A549 (cell line): ENCODE measurements at regions not wholly inside any gene's neighbourhood (a gene's known extent, or its start where the extent isn't known, plus 50 kb on each side); places are given as distances from the start of the nearest gene placed in this dataset.
"Not testable (repeated sequence)": the region's sequence is repeated elsewhere in the genome, so short reads cannot be mapped to it uniquely, and the experiment has no call there.

Experiments
- ATAC-seq, 2 experiments: fragments of 200-7000 bp in 1 of 2; fragments of >200 bp in 1 of 2; cut with Nextera tagmentation in 1 of 2; cut with Tn5 transposase in 1 of 2; 3 replicates each; pipeline versions ENCODE4 v1.8.0 to v1.9.1; 2018 to 2020; ENCODE audit warnings: mild to moderate bottlenecking in 1 of 2, moderate library complexity in 1 of 2
- CTCF ChIA-PET: fragments of 300-600 bp; sonication (Branson Sonifier 250); formaldehyde crosslinking; extraction: SDS; loops from one replicate; lab custom pipeline; 2021; ENCODE audit warnings: antibody characterized with exemption, inconsistent platforms; lab: Yijun Ruan, JAX
- POLR2A ChIA-PET: fragments of 350-600 bp; formaldehyde crosslinking; extraction: SDS; loops from one replicate; lab custom pipeline; 2021; ENCODE audit warnings: antibody characterized with exemption, inconsistent platforms; lab: Yijun Ruan, JAX
- DNase-seq, 2 experiments: peaks; one replicate each; pipeline versions ENCODE4 v3.0.0 to v3.0.0-alpha.2; 2011 to 2016; ENCODE audit warnings: low read depth in 1 of 2, low spot score in 1 of 2
- FAIRE-seq: peaks from 2 replicates; lab custom pipeline; 2011; peaks lifted over from hg19 to GRCh38; lab: Jason Lieb, UNC
- H3K27ac ChIP-seq, 2 experiments: fragments of >200 bp; sonication (Bioruptor Twin); formaldehyde crosslinking; 3 replicates each; pipeline ENCODE4 v1.5.1; 2016 to 2017
- H3K4me1 ChIP-seq: fragments of >200 bp; sonication (Bioruptor Twin); formaldehyde crosslinking; 3 replicates; pipeline ENCODE4 v1.6.1; 2016
- H3K4me2 ChIP-seq: fragments of >200 bp; sonication (Bioruptor Twin); formaldehyde crosslinking; 3 replicates; pipeline ENCODE4 v1.6.1; 2016
- H3K4me3 ChIP-seq: fragments of >200 bp; sonication (Bioruptor Twin); formaldehyde crosslinking; 3 replicates; pipeline ENCODE4 v1.5.1; 2016
- H3K9me3 ChIP-seq: fragments of >200 bp; sonication (Bioruptor Twin); formaldehyde crosslinking; 3 replicates; pipeline ENCODE4 v1.6.1; 2016
- CEBPB ChIP-seq, 2 experiments: fragments of >200 bp in 1 of 2; sonication (Bioruptor Twin) in 1 of 2; formaldehyde crosslinking in 1 of 2; IDR thresholded peaks; 2 replicates each; pipeline ENCODE4 v1.6.1; 2012 to 2016
- EHF ChIP-seq: fragments of 250-450 bp; sonication (Bioruptor Pico); IDR thresholded peaks from 2 replicates; pipeline ENCODE4 v1.5.0; 2020; ENCODE audit warnings: mild to moderate bottlenecking
- EP300 ChIP-seq, 2 experiments: fragments of >200 bp; sonication (Bioruptor Twin); formaldehyde crosslinking; IDR thresholded peaks; 2 replicates in 1 of 2; 3 replicates in 1 of 2; pipeline ENCODE4 v1.6.1; 2016 to 2017
- FOSB ChIP-seq: fragments of 250-450 bp; sonication (Bioruptor Pico); IDR thresholded peaks from 2 replicates; pipeline ENCODE4 v1.5.0; 2020; ENCODE audit warnings: mild to moderate bottlenecking, moderate library complexity
- FOSL2 ChIP-seq, 2 experiments: fragments of 450-650 bp in 1 of 2; fragments of >200 bp in 1 of 2; sonication (Bioruptor Twin) in 1 of 2; formaldehyde crosslinking; IDR thresholded peaks; 2 replicates each; pipeline versions ENCODE4 v1.5.0 to v1.6.1; 2016 to 2020; ENCODE audit warnings: mild to moderate bottlenecking in 1 of 2, moderate library complexity in 1 of 2
- FOXS1 ChIP-seq: fragments of 250-450 bp; sonication (Bioruptor Pico); IDR thresholded peaks from 2 replicates; pipeline ENCODE4 v1.5.0; 2020; ENCODE audit warnings: mild to moderate bottlenecking, moderate library complexity
- GATA3 ChIP-seq: IDR thresholded peaks from 2 replicates; pipeline ENCODE4 v1.6.1; 2012; ENCODE audit warnings: borderline replicate concordance
- HEYL ChIP-seq: fragments of 250-450 bp; sonication (Bioruptor Pico); IDR thresholded peaks from 2 replicates; pipeline ENCODE4 v1.8.0; 2021; ENCODE audit warnings: mild to moderate bottlenecking, moderate library complexity
- HOXB13 ChIP-seq: fragments of 250-450 bp; sonication (Bioruptor Pico); IDR thresholded peaks from 2 replicates; pipeline ENCODE4 v1.5.0; 2020; ENCODE audit warnings: low read depth, mild to moderate bottlenecking, moderate library complexity
- HOXB5 ChIP-seq: fragments of 250-450 bp; sonication (Bioruptor Pico); IDR thresholded peaks from 2 replicates; pipeline ENCODE4 v1.5.0; 2020; ENCODE audit warnings: mild to moderate bottlenecking, moderate library complexity
- JUN ChIP-seq, 2 experiments: fragments of >200 bp; sonication (Bioruptor Twin); formaldehyde crosslinking; IDR thresholded peaks; 2 replicates in 1 of 2; 3 replicates in 1 of 2; pipeline ENCODE4 v1.6.1; 2016 to 2017
- JUNB ChIP-seq: fragments of >200 bp; sonication (Bioruptor Twin); formaldehyde crosslinking; IDR thresholded peaks from 2 replicates; pipeline ENCODE4 v1.6.1; 2016
- KDM1A ChIP-seq: fragments of 200-600 bp; sonication (generic); IDR thresholded peaks from 2 replicates; pipeline ENCODE4 v1.6.1; 2016; ENCODE audit warnings: low read depth, mild to moderate bottlenecking
- MAFK ChIP-seq: fragments of 450-650 bp; IDR thresholded peaks from 2 replicates; pipeline ENCODE4 v1.6.1; 2014; ENCODE audit not compliant: partially characterized antibody
- MYC ChIP-seq: IDR thresholded peaks from 2 replicates; pipeline ENCODE4 v1.6.1; 2012; ENCODE audit warnings: mild to moderate bottlenecking, inconsistent platforms, low read length, improper control_type of control experiment, borderline replicate concordance
- NR3C1 ChIP-seq: fragments of >200 bp; sonication (Bioruptor Twin); formaldehyde crosslinking; IDR thresholded peaks from 3 replicates; pipeline ENCODE4 v1.6.1; 2017
- POLR2AphosphoS2 ChIP-seq: conservative IDR thresholded peaks from 2 replicates; pipeline ENCODE4 v1.6.1; 2012; ENCODE audit warnings: low read length, improper control_type of control experiment, inconsistent platforms
- RAD21 ChIP-seq, 2 experiments: fragments of >200 bp in 1 of 2; sonication (Bioruptor Twin) in 1 of 2; formaldehyde crosslinking in 1 of 2; IDR thresholded peaks in 1 of 2; conservative IDR thresholded peaks in 1 of 2; 2 replicates in 1 of 2; 3 replicates in 1 of 2; pipeline ENCODE4 v1.6.1; 2012 to 2018; ENCODE audit warnings: inconsistent platforms in 1 of 2
- RNF2 ChIP-seq: fragments of 200-600 bp; sonication (generic); IDR thresholded peaks from 2 replicates; pipeline ENCODE4 v1.6.1; 2016; ENCODE audit warnings: low read depth, mild to moderate bottlenecking, antibody characterized with exemption, moderate library complexity, borderline replicate concordance
- SMC3 ChIP-seq: fragments of >200 bp; sonication (Bioruptor Twin); formaldehyde crosslinking; IDR thresholded peaks from 3 replicates; pipeline ENCODE4 v1.6.1; 2018; ENCODE audit warnings: inconsistent platforms
- SREBF2 ChIP-seq: fragments of 450-650 bp; IDR thresholded peaks from 2 replicates; pipeline ENCODE4 v1.6.1; 2014; ENCODE audit warnings: mild to moderate bottlenecking, moderate library complexity
- ZNF302 ChIP-seq: fragments of 250-450 bp; sonication (Bioruptor Pico); IDR thresholded peaks from 2 replicates; pipeline ENCODE4 v1.9.0; 2021; ENCODE audit warnings: inconsistent platforms, mild to moderate bottlenecking, moderate library complexity
- ZSCAN20 ChIP-seq: fragments of 250-450 bp; sonication (Bioruptor Pico); IDR thresholded peaks from 2 replicates; pipeline ENCODE4 v1.8.0; 2022; ENCODE audit warnings: mild to moderate bottlenecking, moderate library complexity
- WGBS: methylation state at CpG from one replicate; pipeline ENCODE4 v1.1.6; 2017; ENCODE audit errors: missing lambda C conversion rate; 5-methylcytosine and 5-hydroxymethylcytosine counted together
- TF ChIP-seq, protein P1 (sequence below): IDR thresholded peaks from 2 replicates; pipeline ENCODE4 v1.6.1; 2012; ENCODE audit warnings: low read depth, borderline replicate concordance
- TF ChIP-seq, protein P2 (sequence below): IDR thresholded peaks from 2 replicates; pipeline ENCODE4 v1.6.1; 2012
- TF ChIP-seq, protein P3 (sequence below): IDR thresholded peaks from 2 replicates; pipeline ENCODE4 v1.6.1; 2012
- TF ChIP-seq, protein P4 (sequence below): fragments of 250-450 bp; sonication (Bioruptor Pico); IDR thresholded peaks from 2 replicates; pipeline ENCODE4 v1.5.0; 2020; ENCODE audit warnings: low read depth, mild to moderate bottlenecking, moderate library complexity

DNA sequence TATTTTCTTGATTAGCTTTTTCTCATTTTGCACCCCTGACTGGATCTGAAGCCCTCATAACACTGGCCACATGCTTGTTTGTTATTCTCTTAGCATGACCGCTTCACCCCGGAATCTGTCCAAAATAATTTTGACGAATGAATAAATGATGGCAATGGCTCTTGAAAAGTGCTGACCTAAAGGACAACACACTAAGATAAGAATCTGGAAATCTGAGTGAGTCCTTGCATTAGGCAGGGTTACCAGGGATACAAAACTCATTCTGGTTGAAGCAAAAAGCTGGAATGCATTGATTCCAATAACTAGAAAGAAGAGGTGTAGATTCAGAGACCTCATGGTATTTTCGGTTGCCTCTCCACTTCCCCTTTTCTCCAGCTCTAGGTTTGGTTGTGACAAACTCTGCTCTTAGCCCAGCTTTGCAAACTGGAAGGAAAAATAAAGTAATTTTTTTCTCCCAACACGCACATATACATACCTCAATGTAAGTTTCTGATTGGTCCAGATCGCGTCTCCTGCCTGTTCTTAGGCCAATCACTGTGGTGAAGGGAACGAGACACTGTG, 157.4 kb downstream of the SKIDA1 start:
- WGBS = 94% methylated on average over 8 of the region's 8 CpGs
- no peak overlapping the region for H3K4me3 ChIP-seq
- ChIA-PET CTCF (interaction anchor here (0.9 to 1.9 kb wide), 4 partner anchors 89 to 128 kb away, joined by 3 to 8 read pairs (median 5); no protein-coding TSS in a partner anchor), POLR2A (no interaction called here)
- TF ChIP-seq GATA3 (peak; percentile 33; the same call in 1 of the 2 replicates), NR3C1 (no peak), MYC (no peak)
- H3K4me2 ChIP-seq = no peak overlapping the region
- H3K27ac ChIP-seq = peak overlapping the region; percentile 66 to 98
- peaks cover 77% of the 10 kb centered on the region for H3K4me1 ChIP-seq
- no peaks in the 10 kb centered on the region for H3K9me3 ChIP-seq
- ATAC-seq (no peak), DNase-seq (peak in 1 of 2 experiments; percentile 44), FAIRE-seq (no peak)

DNA sequence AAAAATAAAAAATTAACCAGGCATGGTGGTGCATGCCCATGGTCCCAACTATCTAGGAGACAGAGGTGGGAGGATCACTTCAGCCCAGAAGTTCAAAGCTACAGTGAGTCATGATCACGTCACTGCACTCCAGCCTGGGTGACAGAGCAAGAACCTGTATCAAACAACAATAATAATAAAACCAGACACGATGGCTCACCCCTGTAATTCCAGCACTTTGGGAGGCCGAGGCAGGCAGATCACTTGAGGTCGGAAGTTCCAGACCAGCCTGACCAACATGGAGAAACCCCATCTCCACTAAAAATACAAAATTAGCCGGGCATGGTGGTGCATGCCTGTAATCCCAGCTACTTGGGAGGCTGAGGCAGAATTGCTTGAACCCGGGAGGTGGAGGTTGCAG, 159.4 kb downstream of the SKIDA1 start:
- POLR2A ChIA-PET = interaction anchor here (0.9 kb wide), 1 partner anchor 130 kb away, joined by 3 read pairs; no protein-coding TSS in a partner anchor
- WGBS = 3% methylated on average over 6 of the region's 6 CpGs

DNA sequence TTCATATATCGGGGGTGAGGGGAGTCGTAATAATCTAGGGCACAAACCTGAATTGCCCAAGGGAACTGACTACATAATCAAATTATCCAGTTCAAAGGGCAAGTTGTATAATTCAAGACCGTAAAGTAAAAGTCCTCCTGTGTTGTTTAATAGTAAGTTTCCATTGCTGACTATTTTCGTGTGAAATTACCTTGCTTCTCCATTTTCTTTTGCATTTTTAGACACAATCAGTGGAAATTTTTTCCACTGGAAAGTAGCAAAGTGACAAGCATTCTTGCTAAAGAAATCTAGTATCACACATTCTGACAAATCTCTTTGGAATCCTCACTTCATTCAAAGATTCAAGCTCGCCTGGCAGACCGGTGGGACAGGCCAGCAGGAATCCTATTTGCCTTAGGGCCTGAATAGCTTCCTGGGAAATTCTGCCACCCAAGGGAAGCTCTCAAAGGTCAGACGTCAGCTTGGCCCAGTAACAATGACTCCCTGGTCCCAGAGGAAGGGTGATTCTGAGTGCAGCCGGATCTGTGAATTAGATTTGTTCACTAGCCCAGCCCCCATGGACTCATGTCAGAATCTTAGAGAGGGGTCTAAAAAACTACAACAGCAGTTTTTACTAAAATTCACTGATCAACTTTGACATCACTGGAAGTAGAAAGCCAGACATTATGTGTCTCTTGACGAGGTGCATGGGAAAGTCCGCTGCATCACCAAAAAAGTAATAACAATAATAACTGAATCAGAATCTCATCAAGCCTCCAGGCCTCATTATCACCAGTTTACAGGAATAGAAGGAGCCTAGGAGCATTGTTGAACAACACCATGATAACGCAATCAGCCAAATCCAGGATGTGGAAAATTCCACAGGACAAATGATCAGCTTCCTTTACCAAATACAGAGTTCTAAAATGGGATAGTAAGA, 161.0 kb downstream of the SKIDA1 start:
- H3K4me2 ChIP-seq = peak overlapping the region; percentile 83
- ChIA-PET POLR2A (interaction anchor here (0.9 to 2.1 kb wide), 13 partner anchors 9 to 162 kb away, joined by 3 to 13 read pairs (median 5); no protein-coding TSS in a partner anchor), CTCF (interaction anchor here (0.8 to 3.9 kb wide), 8 partner anchors 16 to 131 kb away, joined by 3 to 25 read pairs (median 6); no protein-coding TSS in a partner anchor)
- WGBS = 1% methylated on average over 11 of the region's 11 CpGs
- H3K9me3 ChIP-seq = no peaks in the 10 kb centered on the region
- H3K27ac ChIP-seq = peak overlapping the region; percentile 95 to 98
- DNase-seq (peak; percentile 89 to 99), FAIRE-seq (peak; percentile 98), ATAC-seq (peak; percentile 96 to 97)
- peaks cover 80% of the 10 kb centered on the region for H3K4me1 ChIP-seq
- H3K4me3 ChIP-seq = peak overlapping the region; percentile 18; the same call in 1 of the 3 replicates
- TF ChIP-seq SMC3 (peak; percentile 49), RNF2 (no peak), KDM1A (no peak), MAFK (peak; percentile 78), JUNB (peak; percentile 89), ZSCAN20 (CRISPR knock-in tag) (peak; percentile 68; the same call in 1 of the 2 replicates), POLR2AphosphoS2 (no peak), FOSB (CRISPR knock-in tag) (0 out of 2 replicates have a peak, but pooled peaks have one; percentile 43), HOXB5 (CRISPR knock-in tag) (0 out of 2 replicates have a peak, but pooled peaks have one; percentile 36), JUN (IDR thresholded peaks at IDR 0.05) (peak in 1 of 2 experiments; percentile 95), GATA3 (peak; percentile 96), FOXS1 (CRISPR knock-in tag) (peak; percentile 8; the same call in 1 of the 2 replicates)
- TF ChIP-seq, protein P1, sequence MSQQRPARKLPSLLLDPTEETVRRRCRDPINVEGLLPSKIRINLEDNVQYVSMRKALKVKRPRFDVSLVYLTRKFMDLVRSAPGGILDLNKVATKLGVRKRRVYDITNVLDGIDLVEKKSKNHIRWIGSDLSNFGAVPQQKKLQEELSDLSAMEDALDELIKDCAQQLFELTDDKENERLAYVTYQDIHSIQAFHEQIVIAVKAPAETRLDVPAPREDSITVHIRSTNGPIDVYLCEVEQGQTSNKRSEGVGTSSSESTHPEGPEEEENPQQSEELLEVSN = no peak
- TF ChIP-seq, protein P2, sequence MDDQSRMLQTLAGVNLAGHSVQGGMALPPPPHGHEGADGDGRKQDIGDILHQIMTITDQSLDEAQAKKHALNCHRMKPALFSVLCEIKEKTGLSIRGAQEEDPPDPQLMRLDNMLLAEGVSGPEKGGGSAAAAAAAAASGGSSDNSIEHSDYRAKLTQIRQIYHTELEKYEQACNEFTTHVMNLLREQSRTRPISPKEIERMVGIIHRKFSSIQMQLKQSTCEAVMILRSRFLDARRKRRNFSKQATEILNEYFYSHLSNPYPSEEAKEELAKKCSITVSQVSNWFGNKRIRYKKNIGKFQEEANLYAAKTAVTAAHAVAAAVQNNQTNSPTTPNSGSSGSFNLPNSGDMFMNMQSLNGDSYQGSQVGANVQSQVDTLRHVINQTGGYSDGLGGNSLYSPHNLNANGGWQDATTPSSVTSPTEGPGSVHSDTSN = peak; percentile 78
- TF ChIP-seq, protein P3, sequence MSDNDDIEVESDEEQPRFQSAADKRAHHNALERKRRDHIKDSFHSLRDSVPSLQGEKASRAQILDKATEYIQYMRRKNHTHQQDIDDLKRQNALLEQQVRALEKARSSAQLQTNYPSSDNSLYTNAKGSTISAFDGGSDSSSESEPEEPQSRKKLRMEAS = peak; percentile 86

More for the DNA sequence above, 159.4 kb downstream of the SKIDA1 start:
- Histone ChIP-seq H3K27ac (peak overlapping the region; percentile 95 to 98), H3K4me1 (peaks cover 81% of the 10 kb centered on the region), H3K4me2 (peak overlapping the region; percentile 83)
- DNase-seq = peak in 1 of 2 experiments; percentile 95
- H3K4me3 ChIP-seq, H3K9me3 ChIP-seq, FAIRE-seq: not testable (repeated sequence)
- ATAC-seq = peak; percentile 64 to 70; a peak in 5 of 6 replicates
- CTCF ChIA-PET = interaction anchor here (1.2 to 3.9 kb wide), 2 partner anchors 18 to 87 kb away, joined by 3 to 16 read pairs; no protein-coding TSS in a partner anchor
- peak; percentile 86 for TF ChIP-seq GATA3
- TF ChIP-seq, protein P3 = peak; percentile 81
- 0 out of 4 replicates have a peak, but pooled peaks of 1 of the 2 experiments have one; percentile 27 for TF ChIP-seq CEBPB (IDR thresholded peaks at IDR 0.05)
- TF ChIP-seq, protein P4, sequence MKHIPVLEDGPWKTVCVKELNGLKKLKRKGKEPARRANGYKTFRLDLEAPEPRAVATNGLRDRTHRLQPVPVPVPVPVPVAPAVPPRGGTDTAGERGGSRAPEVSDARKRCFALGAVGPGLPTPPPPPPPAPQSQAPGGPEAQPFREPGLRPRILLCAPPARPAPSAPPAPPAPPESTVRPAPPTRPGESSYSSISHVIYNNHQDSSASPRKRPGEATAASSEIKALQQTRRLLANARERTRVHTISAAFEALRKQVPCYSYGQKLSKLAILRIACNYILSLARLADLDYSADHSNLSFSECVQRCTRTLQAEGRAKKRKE (CRISPR knock-in tag) = peak; percentile 65; the same call in 1 of the 2 replicates
- TF ChIP-seq, protein P1 = peak; percentile 21; the same call in 1 of the 2 replicates
- TF ChIP-seq EP300 (IDR thresholded peaks at IDR 0.05) = peak; percentile 49 to 71; a peak in 2 of 5 replicates
- peak; percentile 47 for TF ChIP-seq MAFK
- 0 out of 2 replicates have a peak, but pooled peaks have one; percentile 6 for TF ChIP-seq FOXS1 (CRISPR knock-in tag)
- TF ChIP-seq HOXB13 (CRISPR knock-in tag) = peak; percentile 82
- TF ChIP-seq JUN (IDR thresholded peaks at IDR 0.05) = peak; percentile 67 to 83; a peak in 4 of 5 replicates
- TF ChIP-seq ZNF302 (CRISPR knock-in tag) = peak; percentile 67; the same call in 1 of the 2 replicates
- peak; percentile 75 for TF ChIP-seq HOXB5 (CRISPR knock-in tag)
- TF ChIP-seq HEYL (CRISPR knock-in tag) = peak; percentile 74; the same call in 1 of the 2 replicates
- 0 out of 5 replicates have a peak, but pooled peaks of 1 of the 2 experiments have one; percentile 27 for TF ChIP-seq RAD21 (conservative IDR thresholded peaks at IDR 0.05 in 1 of 2, IDR thresholded peaks at IDR 0.05 in 1 of 2)
- peak; percentile 86 for TF ChIP-seq FOSL2 (IDR thresholded peaks at IDR 0.05)
- peak; percentile 96 for TF ChIP-seq FOSL2 (CRISPR knock-in tag; IDR thresholded peaks at IDR 0.05)
- TF ChIP-seq EHF (CRISPR knock-in tag) = 0 out of 2 replicates have a peak, but pooled peaks have one; percentile 33
- TF ChIP-seq SREBF2 = peak; percentile 29; the same call in 1 of the 2 replicates
- TF ChIP-seq JUNB = peak; percentile 81
